ENCODE measurements at regions not wholly inside any gene's neighbourhood (a gene's known extent, or its start where the extent isn't known, plus 50 kb on each side); places are given as distances from the start of the nearest gene placed in this dataset.

DNA sequence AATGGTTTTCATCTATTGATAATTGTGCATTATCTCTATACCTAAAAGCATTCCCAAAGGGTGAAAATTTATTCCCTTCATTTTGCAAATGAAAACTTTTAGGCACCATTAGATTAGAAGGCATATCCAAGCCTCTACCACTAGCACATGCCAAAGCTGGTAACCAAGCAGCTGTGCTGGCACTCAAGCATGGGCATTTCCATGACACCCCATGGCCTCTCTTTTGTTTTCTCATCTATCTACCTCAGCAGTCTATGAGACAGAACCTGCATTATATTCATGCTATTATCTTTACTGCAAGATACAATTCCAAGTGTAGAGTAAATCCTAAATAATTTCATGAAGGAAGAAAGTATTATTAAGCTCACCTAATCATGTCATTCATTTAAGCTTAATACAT is 334.3 kb upstream of the LRRC7 start:
- no peak for DNase-seq (ENCODE audit: low read depth)

DNA sequence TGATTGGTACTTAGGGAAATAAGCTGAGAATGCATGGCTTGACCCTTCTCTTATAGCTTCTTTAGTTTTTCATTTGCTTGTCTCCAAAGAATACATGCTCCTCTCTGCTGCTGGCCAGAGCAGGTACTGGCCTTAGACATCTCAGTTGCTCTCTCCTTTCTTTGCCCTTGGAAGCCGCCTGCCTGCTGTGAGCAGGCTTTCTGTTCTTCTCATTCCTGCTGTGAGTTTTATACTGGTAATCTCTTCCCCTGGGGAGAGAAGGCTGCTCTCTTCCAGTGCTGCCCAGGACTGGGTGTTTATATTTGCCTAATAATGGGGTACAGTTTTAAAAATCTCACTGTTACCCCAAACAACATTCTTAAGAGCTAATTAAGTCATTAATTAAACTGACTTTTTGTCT is 323.5 kb upstream of the LRRC7 start:
- no peak for DNase-seq (ENCODE audit: low read depth)

DNA sequence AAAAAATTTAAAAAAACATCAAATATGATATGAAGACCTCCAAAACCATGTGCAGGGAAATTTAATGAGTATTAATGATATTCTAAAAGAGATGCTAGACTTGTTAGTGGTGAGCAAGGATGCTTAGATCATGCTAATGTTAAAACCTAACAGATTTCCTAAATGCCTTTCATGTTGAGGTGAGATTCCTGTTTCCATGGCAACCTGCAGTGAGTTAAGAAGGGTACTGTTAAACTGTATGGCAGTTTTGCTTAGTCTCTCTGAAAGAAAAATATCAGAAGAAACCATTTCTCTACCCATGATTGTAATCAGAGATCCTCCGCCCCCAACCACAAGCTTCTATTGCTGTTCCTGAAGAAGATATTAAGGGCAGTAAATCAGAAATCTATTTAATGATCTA is 321.6 kb upstream of the LRRC7 start:
- DNase-seq (ENCODE audit: low read depth) = no peak

DNA sequence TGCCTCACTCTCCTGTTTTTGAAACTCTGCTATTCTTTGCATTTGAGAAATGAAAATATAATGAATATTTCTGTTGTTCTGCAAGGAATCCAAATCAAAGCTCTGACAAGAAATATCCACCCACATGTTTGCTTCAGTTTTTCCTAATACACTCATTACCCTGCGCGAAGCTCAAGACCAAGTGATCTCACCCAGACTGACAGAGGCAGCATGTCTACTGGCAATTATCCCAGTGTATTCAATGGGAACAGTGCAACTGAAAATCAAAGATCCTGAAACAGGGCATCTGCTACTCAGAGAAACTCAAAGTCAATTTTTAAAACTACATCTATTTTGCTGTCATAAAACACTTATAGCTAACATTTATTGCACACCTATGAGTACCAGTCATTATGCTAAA is 321.0 kb upstream of the LRRC7 start:
- DNase-seq (ENCODE audit: low read depth) = no peak

DNA sequence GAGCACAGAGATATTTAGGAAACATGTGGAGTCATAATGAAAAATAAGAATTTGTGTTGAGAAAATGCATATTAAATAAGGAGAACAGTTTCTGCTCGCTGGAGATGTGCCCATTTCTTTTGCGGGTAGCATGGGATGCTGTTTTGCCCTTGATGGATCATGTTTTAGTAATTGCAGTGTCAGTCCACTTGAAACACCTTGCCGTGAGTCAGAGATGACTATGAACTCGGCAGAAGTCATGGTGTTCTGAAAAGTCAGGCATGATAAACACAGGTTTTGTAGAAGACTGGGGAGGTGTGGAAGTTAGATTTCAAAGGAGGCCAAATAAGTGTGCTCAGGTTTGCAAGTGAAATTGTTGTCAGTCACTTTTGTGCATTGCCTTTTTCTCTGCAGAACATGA is 315.0 kb upstream of the LRRC7 start:
- no peak for DNase-seq (ENCODE audit: low read depth)

DNA sequence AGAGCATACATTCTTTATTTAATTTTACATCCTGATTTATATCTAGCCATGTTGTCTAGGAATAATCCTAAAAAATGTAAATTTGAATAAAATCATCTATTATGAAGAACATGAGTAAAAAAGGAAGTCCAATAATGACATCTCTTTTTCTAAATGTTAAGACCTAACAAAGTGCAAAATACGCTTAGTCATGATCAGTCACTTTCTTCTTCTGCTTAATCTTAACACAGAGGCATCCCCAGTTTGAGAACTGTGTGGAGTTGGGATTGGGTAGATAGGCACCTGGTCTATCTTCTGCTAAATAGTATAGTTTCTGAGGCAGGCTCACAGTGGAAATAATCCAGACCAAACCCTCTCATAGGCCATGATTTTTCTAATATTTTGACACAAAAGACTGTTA is 311.7 kb upstream of the LRRC7 start:
- no peak for DNase-seq (ENCODE audit: low read depth)

DNA sequence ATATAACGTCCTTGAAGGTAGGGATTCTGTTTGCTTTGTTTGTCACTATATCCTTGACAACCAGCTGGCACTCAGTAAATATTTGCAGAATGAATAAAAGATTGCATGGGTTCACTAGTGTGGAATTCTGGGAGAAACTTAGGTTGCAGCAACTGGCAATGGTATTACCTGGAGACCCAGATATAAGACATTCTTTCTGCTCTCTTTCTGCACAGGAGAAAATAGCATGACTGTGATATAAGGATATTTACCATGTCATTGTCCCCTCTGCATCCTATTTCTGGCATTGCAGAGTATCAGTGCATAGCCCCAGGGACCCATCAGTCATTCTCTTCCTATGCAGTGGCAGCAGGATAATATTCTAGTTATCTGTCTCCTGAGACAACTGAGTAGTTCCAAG is 308.9 kb upstream of the LRRC7 start:
- no peak for DNase-seq (ENCODE audit: low read depth)

DNA sequence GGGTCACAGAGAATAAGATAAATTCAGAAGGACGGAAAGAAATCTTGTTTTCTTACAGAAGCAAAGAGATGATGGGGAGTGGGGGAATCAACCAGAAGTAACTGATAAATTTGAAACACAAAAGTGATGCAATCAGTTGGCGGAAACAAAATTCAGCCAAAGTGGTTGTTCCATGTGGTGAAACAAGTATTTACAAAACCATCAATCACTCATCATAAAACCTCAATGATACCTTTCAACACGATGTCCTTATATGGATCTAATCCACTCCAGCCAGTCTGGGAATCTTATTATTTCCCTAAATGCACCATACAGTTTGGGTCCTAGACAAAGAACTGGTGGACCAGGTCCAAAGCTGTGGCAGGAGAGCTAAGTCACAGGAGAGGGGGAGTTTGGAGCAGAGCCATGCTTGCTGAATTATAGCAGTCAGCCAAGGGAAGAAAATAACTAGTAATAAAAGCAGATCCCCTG is 303.8 kb upstream of the LRRC7 start:
- DNase-seq (ENCODE audit: low read depth) = peak; percentile 1

DNA sequence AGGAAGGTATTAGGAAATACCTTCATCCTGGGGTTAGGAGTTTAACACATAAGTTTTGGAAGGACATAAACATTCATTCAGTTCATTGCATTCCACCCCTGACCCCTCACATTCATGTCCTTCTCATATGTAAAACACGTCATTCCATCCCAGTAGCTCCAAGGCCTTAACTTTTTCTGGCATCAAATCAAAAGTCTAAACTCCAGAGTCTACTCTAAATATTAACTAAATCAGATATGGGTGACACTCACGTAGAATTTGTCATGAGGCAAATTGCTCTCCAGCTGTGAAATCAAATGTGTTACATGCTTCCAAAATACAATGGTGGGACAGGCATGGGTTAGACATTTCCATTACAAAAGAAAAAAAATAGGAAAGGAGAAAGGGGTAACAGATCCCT is 298.2 kb upstream of the LRRC7 start:
- no peak for DNase-seq (ENCODE audit: low read depth)

DNA sequence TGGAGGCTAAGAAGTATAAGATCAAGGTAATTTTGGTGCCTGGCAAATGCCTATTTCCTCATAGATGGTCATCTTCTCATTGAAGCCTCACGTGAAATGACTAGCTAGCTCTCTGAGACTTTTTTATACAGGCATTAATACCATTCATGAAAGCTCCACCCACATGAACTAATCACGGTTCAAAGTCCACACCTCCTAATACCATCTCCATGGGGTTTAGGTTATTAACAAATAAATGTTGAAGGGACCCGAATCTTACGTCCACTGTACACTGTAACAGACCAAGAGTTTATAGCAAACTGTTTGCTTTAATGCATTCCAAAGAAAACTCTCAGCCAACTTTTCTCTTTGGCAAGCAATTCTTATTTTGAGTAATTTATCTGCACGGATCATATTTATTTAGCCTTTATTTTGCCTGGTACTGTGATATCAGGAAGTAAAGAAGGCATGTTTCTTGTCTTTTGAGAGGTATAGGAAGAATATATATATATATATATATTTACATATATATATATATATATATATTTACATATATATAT is 296.1 kb upstream of the LRRC7 start:
- DNase-seq (ENCODE audit: low read depth) = no peak

DNA sequence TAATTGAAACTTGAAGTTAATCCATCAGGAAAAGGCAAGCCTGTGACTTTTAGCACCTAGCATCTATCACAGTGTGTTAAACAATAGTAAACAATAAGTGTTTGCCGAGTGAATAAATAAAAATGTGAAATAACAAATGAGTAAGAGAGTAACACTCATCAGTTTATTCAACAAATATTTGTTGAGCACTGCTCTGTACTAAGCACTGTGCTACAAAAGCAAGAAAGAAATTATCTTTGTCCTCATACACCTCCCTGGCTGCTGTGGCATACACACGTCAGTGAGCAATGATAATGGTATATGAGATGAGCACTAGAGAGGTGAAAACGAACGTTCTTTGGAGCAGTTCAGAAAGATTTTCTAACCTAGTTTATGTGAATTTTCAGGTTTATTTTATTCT is 295.0 kb upstream of the LRRC7 start:
- no peak for DNase-seq (ENCODE audit: low read depth)

DNA sequence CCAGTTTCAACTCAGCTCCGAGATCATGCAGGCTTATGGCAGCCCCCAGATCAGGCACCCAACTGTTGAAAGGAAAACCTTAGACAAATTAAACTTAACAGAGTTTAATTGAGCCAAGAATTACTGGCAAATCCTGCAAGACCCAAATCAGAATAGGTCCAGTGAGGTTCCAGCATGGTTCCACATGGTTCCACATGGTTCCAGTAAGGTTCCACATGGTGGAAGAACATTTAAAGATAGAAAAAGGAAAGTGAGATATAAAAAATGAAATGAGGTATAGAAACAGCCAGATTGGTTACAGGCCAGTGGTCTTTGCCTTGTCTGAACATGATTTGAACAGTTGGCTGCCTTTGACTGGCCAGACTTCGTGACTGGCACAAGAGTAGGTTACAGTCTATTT is 288.8 kb upstream of the LRRC7 start:
- no peak for DNase-seq (ENCODE audit: low read depth)

DNA sequence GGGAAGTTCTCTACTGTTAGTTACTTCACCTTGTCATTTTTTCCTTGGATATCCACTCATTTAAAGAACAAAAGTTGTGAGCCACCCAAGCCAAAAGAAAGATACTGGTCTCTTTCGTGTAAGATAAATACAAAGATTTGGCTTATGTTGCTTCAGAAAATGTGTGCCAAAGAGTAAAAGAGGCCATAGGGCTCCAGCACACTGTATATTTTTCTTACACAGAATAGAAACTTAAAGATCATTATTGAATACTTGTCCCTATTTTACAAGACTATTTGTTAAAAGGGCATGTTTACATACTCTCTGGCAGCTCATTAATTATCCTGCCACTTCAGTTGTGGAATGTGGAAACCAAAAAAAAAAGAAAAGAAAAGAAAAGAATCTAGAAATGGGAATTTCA is 284.2 kb upstream of the LRRC7 start:
- DNase-seq (ENCODE audit: low read depth) = no peak

DNA sequence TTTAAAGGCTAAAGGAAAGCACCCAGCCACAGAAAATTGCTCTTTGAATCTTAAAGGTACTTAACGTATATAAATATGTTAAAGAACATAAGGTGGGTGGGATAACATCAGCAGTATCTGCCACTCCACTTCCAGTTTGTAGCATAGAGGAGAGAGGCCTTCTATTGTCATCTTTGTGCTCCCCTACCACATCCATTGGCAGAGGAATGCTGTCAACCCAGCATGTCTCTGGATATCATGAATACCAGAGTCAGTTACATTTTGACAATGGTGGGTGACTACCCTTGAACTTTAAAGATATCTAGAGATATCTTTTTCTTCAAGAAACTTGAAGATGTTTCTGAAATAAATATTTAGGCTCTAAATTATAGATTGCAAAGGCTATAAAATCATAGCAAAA is 283.2 kb upstream of the LRRC7 start:
- DNase-seq (ENCODE audit: low read depth) = no peak

DNA sequence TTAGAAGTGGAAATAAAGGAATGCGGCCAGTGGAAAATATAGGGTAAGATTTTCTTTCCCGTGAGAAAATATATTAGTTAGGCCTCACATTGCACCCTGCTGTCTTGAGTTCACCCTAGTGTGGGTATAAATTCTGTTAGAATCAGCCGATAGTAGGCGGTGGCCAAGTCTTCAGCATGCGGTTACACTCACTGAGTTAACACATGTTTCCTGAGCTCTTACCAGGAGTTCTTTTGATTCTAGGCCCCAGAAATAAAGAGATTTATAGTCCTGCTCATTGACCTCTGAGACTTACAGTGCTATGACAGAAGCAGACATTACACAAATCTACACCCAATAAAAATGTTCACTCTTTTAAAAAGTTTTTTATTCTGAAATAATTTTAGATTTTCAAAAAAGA is 279.3 kb upstream of the LRRC7 start:
- DNase-seq (ENCODE audit: low read depth) = no peak

DNA sequence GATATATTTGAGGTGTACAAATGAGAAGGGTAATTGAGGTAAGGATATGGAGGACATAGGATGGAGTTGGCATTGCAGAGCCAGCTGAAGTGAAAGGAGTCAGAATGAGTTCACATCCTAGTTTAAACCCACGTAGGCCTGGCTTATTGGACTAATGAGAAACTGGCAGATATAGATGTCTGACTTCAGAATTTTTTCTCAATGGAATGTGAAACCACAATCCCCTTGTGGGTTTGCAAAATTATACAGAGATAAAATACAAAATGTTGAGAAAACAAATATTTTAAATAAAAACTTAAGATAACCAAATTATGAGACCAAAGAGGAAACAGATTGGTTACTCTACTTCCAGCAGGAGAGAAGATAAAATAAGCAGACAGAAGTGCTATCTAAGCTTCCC is 277.4 kb upstream of the LRRC7 start:
- no peak for DNase-seq (ENCODE audit: low read depth)

DNA sequence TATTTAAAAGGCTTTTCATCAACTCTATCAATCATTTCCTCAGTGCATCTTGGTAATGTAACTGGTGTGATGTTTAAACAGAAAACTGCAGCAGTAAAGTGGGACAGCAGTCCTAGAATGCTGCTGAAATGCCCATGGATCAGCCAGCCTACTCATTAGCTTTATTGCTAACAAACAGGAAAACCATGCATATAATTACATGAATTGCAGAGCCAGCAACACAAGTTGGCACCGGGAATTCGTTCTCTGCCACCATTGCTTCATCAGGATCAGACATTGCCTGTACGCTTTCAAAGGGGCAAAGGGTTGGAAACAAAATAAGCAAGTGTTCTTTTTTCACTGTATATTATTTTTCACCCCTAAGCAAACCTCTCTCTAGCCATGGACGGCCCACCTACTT is 276.2 kb upstream of the LRRC7 start:
- DNase-seq (ENCODE audit: low read depth) = no peak

DNA sequence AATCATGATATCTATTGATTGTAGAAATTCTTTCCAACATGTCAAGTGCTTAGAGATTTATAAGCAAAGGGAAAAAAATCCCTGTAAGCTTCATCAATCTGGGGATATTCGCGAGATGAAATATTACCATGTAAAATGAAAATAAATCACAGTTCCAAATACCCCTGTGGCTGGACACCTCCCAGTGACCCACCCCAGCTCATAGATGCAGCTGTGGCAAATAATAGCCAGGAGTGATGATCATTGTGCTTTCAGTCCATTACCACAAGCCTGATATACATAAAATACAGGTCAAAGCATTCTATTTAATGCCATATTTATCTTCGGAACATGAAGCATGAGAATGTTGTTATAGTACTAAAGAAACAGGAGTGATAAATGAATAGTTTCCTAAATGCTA is 274.9 kb upstream of the LRRC7 start:
- DNase-seq (ENCODE audit: low read depth) = no peak

DNA sequence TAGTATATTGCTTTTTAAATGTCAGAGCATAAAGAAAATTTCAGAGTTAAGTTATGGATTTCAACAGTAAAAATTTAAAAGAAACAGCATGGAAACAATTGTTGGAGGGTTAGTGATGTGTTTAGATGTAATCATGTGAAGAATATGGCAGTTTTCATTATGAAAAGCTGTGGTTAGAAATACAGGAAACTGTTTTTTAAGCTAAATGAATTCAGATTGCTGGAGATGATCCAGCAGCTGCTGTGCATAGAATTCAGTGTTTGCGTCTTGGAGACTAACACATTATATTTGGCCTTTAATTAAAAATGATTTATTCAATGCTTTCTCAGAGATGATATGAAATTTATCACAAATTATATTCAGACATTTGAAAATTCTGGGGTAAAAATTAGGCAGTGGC is 273.6 kb upstream of the LRRC7 start:
- no peak for DNase-seq (ENCODE audit: low read depth)

DNA sequence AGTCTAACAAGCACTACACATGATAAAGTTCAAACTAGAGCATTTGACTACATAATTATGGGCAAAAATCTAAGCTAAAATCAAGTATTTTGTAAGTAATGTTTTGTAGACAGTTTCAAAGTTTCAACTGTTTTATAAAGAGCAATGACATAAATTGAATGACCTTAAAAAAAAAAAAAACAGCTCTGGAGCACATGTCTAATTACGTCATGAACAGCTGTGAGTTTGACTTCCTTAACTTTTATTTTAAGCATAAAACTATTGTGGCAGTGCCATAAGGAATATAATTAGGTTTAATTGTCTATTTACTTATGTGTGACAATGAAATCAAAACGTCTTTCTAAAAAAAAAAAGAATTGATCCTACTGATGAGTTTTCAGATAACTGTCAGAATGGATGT is 272.5 kb upstream of the LRRC7 start:
- no peak for DNase-seq (ENCODE audit: low read depth)

DNA sequence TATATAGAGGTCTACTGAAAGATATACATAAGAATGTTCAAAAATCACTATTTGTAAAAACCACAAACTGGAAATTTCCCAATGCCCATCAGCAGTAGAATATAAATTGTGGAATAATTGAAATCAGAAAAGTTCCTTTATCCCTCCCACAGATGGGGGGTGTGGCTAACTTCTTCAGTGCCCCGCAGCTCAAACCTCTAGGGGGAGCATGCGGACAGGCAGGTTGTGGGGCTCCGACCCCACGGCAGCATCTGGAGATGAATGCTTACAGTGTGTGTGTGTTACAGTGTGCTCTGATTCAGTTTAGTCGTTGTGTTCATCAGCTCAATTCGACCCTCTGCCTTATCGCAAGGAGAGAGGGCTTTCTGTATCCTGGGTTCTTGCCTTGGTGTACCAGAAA is 262.1 kb upstream of the LRRC7 start:
- DNase-seq (ENCODE audit: low read depth) = no peak

DNA sequence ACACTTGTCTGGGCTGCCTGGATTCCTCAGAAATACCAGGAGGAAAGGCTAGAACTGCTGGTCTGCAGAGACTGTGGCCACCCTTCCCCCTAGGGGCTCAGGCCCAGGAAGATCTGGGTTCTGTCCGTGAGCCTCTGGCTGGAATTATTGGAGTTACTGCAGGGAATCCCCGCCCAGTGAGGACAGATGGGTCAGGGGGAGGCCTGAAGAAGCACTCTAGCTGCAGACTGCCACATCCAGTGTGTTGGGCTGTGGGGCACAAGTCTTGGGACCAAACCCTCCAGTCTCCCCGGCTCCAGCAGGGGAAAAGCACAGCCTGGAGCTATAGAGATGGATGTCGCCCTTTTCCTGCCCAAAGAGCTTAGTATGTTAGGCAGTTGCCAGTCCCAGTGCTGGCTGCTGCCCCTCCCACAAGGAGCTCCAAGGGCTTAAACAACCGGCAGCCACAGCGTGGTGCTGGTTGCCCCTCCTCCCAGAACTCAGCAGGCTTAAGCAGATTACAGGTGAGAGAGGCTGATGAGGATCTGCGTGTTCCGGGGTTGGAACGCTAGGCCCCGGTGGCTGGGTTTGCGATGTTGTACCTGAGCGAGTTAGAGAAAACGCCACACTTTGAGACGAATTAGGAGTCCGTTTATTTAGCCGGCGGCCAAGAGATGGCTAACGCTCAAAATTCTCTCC is 255.5 kb upstream of the LRRC7 start:
- no peak for DNase-seq (ENCODE audit: low read depth)

DNA sequence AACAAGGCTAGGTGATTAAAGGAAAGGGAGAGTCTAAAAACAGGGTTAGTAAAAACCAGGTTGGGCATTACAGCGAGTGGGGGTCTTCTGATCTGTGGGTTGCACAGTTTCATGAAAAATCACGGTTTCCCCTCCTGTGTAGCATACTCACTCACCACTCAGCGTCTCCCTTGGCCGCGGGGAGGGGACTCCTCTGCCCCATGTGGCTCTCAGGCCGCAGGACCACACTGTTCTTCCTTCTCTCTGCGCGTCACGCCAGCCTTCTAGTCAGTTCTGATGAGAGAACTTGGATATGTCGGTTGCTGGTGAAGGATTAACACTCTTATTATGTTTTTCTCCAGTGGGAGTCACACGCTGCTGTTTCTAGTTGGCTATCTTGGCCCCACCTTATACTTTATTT is 254.6 kb upstream of the LRRC7 start:
- DNase-seq (ENCODE audit: low read depth) = no peak

DNA sequence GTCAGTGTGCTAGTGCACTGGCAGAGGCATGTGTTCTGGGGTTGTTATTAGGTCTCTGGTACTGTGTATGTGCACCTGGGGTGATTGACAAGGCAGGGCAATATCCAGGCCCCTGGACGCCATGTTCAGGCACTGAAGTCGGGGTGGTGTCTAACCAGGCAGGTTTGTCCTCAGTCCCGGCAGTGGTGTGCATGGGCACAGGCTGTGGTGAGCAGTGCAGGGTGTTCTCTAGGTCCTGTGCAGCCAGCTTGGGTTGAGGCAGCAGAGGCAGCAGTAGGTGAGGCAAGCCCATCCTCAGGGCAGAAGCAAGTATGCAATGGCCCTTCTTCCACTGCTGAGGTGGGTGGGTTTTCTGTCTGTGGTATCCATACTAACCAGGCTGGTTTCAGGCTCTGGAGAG is 252.3 kb upstream of the LRRC7 start:
- no peak for DNase-seq (ENCODE audit: low read depth)
